H1 (cell line): ENCODE measurements at regions not wholly inside any gene's neighbourhood (a gene's known extent, or its start where the extent isn't known, plus 50 kb on each side); places are given as distances from the start of the nearest gene placed in this dataset.

Source experiments
- TAF1 ChIP-seq: IDR thresholded peaks from 2 replicates; pipeline ENCODE4 v1.6.1; 2011; ENCODE audit warnings: mild to moderate bottlenecking, low read depth, low read length

- TF ChIP-seq TAF1: no peak
These were observed 104.6 kb upstream of the LRPAP1 start (continued) for GRCh38 chr4:3636646-3637320.
